ENCODE measurements at regions not wholly inside any gene's neighbourhood (a gene's known extent, or its start where the extent isn't known, plus 50 kb on each side); places are given as distances from the start of the nearest gene placed in this dataset.

GRCh38 chr1:37403166-37403565, 71.2 kb upstream of the ZC3H12A start:
- no peaks in the 10 kb centered on the region for H3K36me3 ChIP-seq
- no peak overlapping the region for H3K27ac ChIP-seq
- intact Hi-C loops (cut with DNase I): no loop called here
- H3K27me3 ChIP-seq: peaks cover 0 to 9% (median 0%) of the 10 kb centered on the region in 3 donors
- H3K4me1 ChIP-seq: no peaks in the 10 kb centered on the region
- no peaks in the 10 kb centered on the region for H3K9me3 ChIP-seq
- DNase-seq: no peak
- WGBS, 2 donors: 72 to 78% methylated on average over 4 of the region's 4 CpGs
- H3K4me3 ChIP-seq: no peak overlapping the region
- TF ChIP-seq EP300 (IDR thresholded peaks at IDR 0.05) (no peak), POLR2AphosphoS5 (IDR thresholded peaks at IDR 0.05) (no peak)

- Histone ChIP-seq H3K27me3 (peaks cover 0 to 7% (median 0%) of the 10 kb centered on the region in 3 donors), H3K9me3 (no peaks in the 10 kb centered on the region), H3K36me3 (no peaks in the 10 kb centered on the region), H3K4me3 (no peak overlapping the region), H3K27ac (no peak overlapping the region), H3K4me1 (no peaks in the 10 kb centered on the region)
- 65 to 70% methylated on average over 4 of the region's 4 CpGs for WGBS, 2 donors
- DNase-seq: no peak
- intact Hi-C loops (cut with DNase I): no loop called here
- TF ChIP-seq EP300 (IDR thresholded peaks at IDR 0.05): no peak
- TF ChIP-seq POLR2AphosphoS5 (IDR thresholded peaks at IDR 0.05): no peak
- TF ChIP-seq POLR2A (IDR thresholded peaks at IDR 0.05): no peak
- no peak for TF ChIP-seq CTCF (IDR thresholded peaks at IDR 0.05)
Measured at GRCh38 chr1:37404711-37405110, 69.7 kb upstream of the ZC3H12A start.

GRCh38 chr1:37410105-37410504, 64.3 kb upstream of the ZC3H12A start:
- Histone ChIP-seq H3K4me3 (no peak overlapping the region), H3K4me1 (no peaks in the 10 kb centered on the region), H3K9me3 (no peaks in the 10 kb centered on the region), H3K36me3 (no peaks in the 10 kb centered on the region), H3K27me3 (peaks cover 0 to 9% (median 0%) of the 10 kb centered on the region in 3 donors), H3K27ac (no peak overlapping the region)
- 26 to 39% methylated on average over 7 of the region's 7 CpGs for WGBS, 2 donors
- no peak for DNase-seq
- TF ChIP-seq POLR2AphosphoS5 (IDR thresholded peaks at IDR 0.05): no peak
- no peak for TF ChIP-seq EP300 (IDR thresholded peaks at IDR 0.05)
- TF ChIP-seq CTCF (IDR thresholded peaks at IDR 0.05): no peak
- TF ChIP-seq POLR2A (IDR thresholded peaks at IDR 0.05): no peak
- intact Hi-C loops (cut with DNase I): no loop called here

- intact Hi-C loops (cut with DNase I): no loop called here
- Histone ChIP-seq H3K4me1 (no peaks in the 10 kb centered on the region), H3K27ac (no peak overlapping the region), H3K4me3 (no peak overlapping the region), H3K27me3 (peaks cover 0 to 9% (median 0%) of the 10 kb centered on the region in 3 donors), H3K36me3 (no peaks in the 10 kb centered on the region), H3K9me3 (peaks cover 0 to 5% (median 0%) of the 10 kb centered on the region in 4 donors)
- TF ChIP-seq EP300 (IDR thresholded peaks at IDR 0.05): no peak
- TF ChIP-seq POLR2AphosphoS5 (IDR thresholded peaks at IDR 0.05): no peak
- TF ChIP-seq CTCF (IDR thresholded peaks at IDR 0.05): no peak
- no peak for TF ChIP-seq POLR2A (IDR thresholded peaks at IDR 0.05)
- WGBS, 2 donors: 17 to 18% methylated on average over 7 of the region's 7 CpGs
- no peak for DNase-seq
Measured at GRCh38 chr1:37410815-37411214, 63.6 kb upstream of the ZC3H12A start.

- H3K4me3 ChIP-seq: no peak overlapping the region
- TF ChIP-seq CTCF (IDR thresholded peaks at IDR 0.05) (no peak), POLR2AphosphoS5 (IDR thresholded peaks at IDR 0.05) (no peak), POLR2A (IDR thresholded peaks at IDR 0.05) (no peak), EP300 (IDR thresholded peaks at IDR 0.05) (no peak)
- H3K36me3 ChIP-seq: no peaks in the 10 kb centered on the region
- no peak overlapping the region for H3K27ac ChIP-seq
- 87% methylated on average over 13 of the region's 13 CpGs for WGBS, 2 donors
- no peaks in the 10 kb centered on the region for H3K4me1 ChIP-seq
- intact Hi-C loops (cut with DNase I): no loop called here
- H3K27me3 ChIP-seq: peaks cover 0 to 5% (median 0%) of the 10 kb centered on the region in 3 donors
- DNase-seq: no peak
- H3K9me3 ChIP-seq: peaks cover 0 to 5% (median 0%) of the 10 kb centered on the region in 4 donors
Measured at GRCh38 chr1:37415611-37416244, 58.7 kb upstream of the ZC3H12A start.

Measured in sigmoid colon (tissue), 6 donors.